Fibroblast of pulmonary artery (primary cell): ENCODE measurements at regions not wholly inside any gene's neighbourhood (a gene's known extent, or its start where the extent isn't known, plus 50 kb on each side); places are given as distances from the start of the nearest gene placed in this dataset.

Experiments used
- DNase-seq: peaks from one replicate; pipeline ENCODE4 v3.0.0-alpha.2; 2010; ENCODE audit warnings: low read depth
- H3K4me3 ChIP-seq: replicated peaks from 2 replicates; pipeline ENCODE4 v1.5.1; 2011; ENCODE audit warnings: low read depth, mild to moderate bottlenecking, control low read depth, low read length, moderate library complexity
- TF ChIP-seq, protein P1 (sequence below): IDR thresholded peaks from 2 replicates; pipeline ENCODE4 v1.5.1; 2011; ENCODE audit warnings: mild to moderate bottlenecking, control low read depth, low read length, inconsistent platforms; ENCODE audit errors: missing control alignments

DNA sequence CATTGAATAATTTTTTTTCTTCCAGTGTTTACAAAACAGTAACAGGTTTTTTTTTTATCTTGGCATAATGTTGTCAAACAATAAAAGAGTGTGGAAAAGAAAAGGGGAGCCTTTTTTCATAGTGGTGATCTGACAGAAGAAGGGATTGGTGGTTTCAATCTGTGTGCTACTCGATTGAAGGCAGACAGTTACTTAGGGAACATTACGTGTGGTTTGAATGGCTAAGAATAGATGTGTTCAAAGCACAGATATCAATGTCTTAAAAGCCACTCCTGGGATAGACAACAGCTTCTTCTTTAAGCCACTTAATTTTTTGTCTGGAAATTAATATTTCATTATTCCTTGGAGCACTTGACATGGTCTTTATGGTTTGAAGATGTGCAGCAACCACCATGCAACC lies 558.6 kb upstream of the ADGRL2 start:
- DNase-seq, result no peak
- H3K4me3 ChIP-seq, result no peak overlapping the region
- TF ChIP-seq, protein P1, sequence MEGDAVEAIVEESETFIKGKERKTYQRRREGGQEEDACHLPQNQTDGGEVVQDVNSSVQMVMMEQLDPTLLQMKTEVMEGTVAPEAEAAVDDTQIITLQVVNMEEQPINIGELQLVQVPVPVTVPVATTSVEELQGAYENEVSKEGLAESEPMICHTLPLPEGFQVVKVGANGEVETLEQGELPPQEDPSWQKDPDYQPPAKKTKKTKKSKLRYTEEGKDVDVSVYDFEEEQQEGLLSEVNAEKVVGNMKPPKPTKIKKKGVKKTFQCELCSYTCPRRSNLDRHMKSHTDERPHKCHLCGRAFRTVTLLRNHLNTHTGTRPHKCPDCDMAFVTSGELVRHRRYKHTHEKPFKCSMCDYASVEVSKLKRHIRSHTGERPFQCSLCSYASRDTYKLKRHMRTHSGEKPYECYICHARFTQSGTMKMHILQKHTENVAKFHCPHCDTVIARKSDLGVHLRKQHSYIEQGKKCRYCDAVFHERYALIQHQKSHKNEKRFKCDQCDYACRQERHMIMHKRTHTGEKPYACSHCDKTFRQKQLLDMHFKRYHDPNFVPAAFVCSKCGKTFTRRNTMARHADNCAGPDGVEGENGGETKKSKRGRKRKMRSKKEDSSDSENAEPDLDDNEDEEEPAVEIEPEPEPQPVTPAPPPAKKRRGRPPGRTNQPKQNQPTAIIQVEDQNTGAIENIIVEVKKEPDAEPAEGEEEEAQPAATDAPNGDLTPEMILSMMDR, result no peak

DNA sequence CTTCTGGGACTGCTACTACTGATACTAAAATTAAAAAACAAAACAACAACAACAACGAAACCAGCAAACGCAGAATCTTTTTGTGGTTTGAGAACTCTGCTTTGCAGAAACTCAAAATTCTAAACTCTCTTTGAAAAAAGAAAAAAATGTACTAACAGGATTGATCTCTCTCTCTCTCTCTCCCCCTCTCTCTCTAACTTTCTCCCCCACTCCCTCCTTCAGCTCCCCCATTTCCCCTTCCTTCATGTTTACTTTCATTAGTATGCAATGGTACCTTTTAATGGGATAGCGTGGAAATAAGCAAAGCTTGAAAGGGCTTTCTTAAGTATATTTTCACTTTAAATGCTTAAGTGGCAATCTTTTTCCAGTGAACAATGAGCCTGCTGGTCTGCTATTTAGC lies 562.6 kb upstream of the ADGRL2 start:
- TF ChIP-seq, protein P1, result no peak
- no peak for DNase-seq
- H3K4me3 ChIP-seq, result peak overlapping the region; percentile 47

DNA sequence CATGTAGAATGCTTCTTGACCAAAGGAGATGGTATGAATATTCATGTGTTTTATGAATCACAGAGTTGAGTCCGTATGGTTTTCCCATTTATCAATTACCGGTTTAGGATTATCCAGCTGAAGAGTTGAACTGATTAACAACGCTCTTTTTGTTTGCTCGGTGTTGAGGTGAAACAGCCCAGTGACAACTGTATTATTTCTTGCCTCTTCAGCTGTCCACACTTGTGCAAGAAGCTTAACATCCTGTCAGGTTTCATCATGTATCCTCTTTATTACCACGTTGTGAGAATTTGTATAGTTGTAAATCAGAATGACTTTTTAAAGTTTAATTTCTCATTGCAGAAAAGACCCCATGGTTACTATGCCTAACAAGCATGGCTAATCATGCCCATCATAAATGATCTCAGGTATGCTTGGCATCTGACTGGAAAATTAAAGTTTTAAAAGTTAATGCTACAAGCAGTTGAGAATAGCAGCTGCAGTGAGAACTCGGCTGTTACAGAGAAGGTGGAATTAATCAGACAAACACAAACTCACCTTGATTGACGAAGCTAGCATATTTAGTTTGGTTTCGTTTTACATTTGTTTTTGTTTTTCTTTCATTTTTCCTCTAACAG lies 563.2 kb upstream of the ADGRL2 start:
- TF ChIP-seq, protein P1, result no peak

DNA sequence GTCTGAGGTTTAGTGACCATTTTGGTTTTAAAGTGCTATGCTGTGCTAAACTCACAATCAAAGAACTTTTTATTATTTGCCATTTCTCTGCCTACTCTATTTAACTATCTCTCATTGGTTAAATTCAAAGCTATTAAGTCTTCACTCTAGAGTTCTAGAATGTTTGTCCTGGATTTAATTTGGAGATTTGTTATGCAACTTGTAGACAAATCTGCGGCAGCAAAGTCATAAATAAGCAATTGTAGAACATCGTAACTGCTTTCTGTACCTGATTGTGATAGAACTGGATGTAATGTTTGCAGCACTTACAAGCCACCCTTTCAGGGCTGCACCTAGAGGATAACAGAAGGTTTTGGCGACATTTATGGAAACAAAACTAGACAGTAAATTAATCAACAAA lies 566.5 kb upstream of the ADGRL2 start:
- no peak for DNase-seq
- TF ChIP-seq, protein P1, result no peak
- H3K4me3 ChIP-seq, result no peak overlapping the region

More for the DNA sequence above, 563.2 kb upstream of the ADGRL2 start:
- no peak for DNase-seq
- peak overlapping the region; percentile 47 for H3K4me3 ChIP-seq

DNA sequence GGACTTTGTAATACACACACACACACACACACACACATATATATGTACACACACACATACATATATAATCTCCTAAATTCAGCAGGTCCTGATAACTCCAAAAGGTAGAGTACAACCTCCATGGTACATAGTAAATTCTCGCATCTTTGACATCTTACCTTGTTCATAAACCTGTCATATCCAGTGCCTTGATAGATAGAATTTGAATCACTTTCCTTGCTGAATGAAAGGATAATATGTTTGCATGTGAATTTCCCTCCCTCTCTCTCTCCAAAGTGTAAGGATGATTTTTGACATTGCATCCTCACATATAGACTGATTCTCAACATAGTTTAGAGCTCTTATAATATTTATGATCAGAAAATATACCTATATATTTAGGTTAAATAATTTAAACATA lies 567.1 kb upstream of the ADGRL2 start:
- TF ChIP-seq, protein P1, result no peak
- H3K4me3 ChIP-seq, result no peak overlapping the region
- DNase-seq, result no peak

DNA sequence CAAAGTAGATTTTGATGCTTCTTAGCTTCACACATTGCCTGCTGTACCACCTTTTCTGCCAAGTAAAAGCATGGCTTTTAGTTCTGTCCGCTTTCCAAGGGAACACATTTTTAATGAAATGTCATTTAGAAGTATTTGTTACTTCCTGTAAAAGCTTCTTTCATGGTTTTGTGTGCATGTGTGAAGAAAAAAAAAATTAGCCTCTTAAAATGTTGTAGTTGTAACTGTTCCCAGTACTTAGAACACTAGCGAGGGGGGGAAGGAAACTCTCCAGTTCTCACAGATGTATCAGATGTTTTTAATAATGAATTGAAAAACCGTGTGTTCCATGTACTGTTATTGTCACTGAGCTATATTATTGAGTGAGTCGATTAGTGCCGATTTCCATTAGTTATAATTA lies 568.3 kb upstream of the ADGRL2 start:
- TF ChIP-seq, protein P1, result no peak
- no peak overlapping the region for H3K4me3 ChIP-seq
- no peak for DNase-seq

DNA sequence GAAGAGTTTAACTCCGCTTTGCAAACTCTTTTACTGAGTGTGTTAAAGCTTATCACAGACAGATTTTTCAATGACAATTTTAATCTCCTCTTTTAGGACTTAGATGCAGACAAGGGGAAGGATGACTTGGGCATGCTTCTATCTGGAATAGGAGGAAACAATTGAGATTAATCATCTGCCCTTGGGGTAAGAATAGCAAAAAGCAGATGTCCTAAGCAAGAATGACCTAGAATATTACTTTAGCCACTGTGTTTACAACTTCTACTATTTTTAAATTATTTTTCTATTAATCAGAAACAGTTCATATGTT lies 569.0 kb upstream of the ADGRL2 start:
- DNase-seq, result no peak
- H3K4me3 ChIP-seq, result no peak overlapping the region
- TF ChIP-seq, protein P1, result no peak
